Prostate gland (tissue), 2 donors: ENCODE measurements at regions not wholly inside any gene's neighbourhood (a gene's known extent, or its start where the extent isn't known, plus 50 kb on each side); places are given as distances from the start of the nearest gene placed in this dataset.

Experiments used
- DNase-seq: peaks from one replicate; pipeline ENCODE4 v3.0.0-alpha.2; 2019; ENCODE audit warnings: low spot score
- H3K27ac ChIP-seq, 2 donors: fragments of 200-600 bp; sonication (generic); 2 replicates each; pipeline ENCODE4 v1.5.1; 2017 to 2019
- H3K27me3 ChIP-seq: fragments of 200-600 bp; sonication (generic); replicated peaks from 2 replicates; pipeline ENCODE4 v1.5.1; 2019; ENCODE audit not compliant: insufficient read depth
- H3K36me3 ChIP-seq, 2 donors: fragments of 200-600 bp; sonication (generic); 1 replicate in 1 of 2; 2 replicates in 1 of 2; pipeline versions ENCODE4 v1.5.1 to v1.8.1; 2017 to 2019
- H3K4me1 ChIP-seq: fragments of 200-600 bp; sonication (generic); replicated peaks from 2 replicates; pipeline ENCODE4 v1.5.1; 2019
- H3K4me3 ChIP-seq, 2 donors: fragments of 200-600 bp; sonication (generic); 2 replicates each; pipeline ENCODE4 v1.5.1; 2017 to 2019
- H3K9me3 ChIP-seq: fragments of 200-600 bp; sonication (generic); 2 replicates; pipeline ENCODE4 v1.5.1; 2017
- POLR2A ChIP-seq: fragments of 450-650 bp; IDR thresholded peaks from one replicate; pipeline ENCODE4 v1.6.1; 2016; ENCODE audit warnings: antibody characterized with exemption, mild to moderate bottlenecking
- POLR2AphosphoS5 ChIP-seq: sonication (generic); formaldehyde crosslinking; IDR thresholded peaks from one replicate; pipeline ENCODE4 v1.6.1; 2017; ENCODE audit warnings: antibody characterized with exemption
- WGBS: methylation state at CpG from one replicate; pipeline ENCODE4 v1.1.5; 2018; 5-methylcytosine and 5-hydroxymethylcytosine counted together
- intact Hi-C: fragments of 100-400 bp; cut with DNase I; formaldehyde crosslinking; loops from one replicate; pipeline ENCODE4 v1.14.2; 2022
- TF ChIP-seq, protein P1 (sequence below), 4 experiments: fragments of 200-600 bp in 2 of 4; fragments of 450-650 bp in 2 of 4; sonication (generic) in 2 of 4; IDR thresholded peaks; 1 replicate in 3 of 4; 2 replicates in 1 of 4; pipeline ENCODE4 v1.5.1; 2016 to 2019; ENCODE audit warnings: antibody characterized with exemption in 4 of 4, mild to moderate bottlenecking in 2 of 4, moderate library complexity in 2 of 4

DNA sequence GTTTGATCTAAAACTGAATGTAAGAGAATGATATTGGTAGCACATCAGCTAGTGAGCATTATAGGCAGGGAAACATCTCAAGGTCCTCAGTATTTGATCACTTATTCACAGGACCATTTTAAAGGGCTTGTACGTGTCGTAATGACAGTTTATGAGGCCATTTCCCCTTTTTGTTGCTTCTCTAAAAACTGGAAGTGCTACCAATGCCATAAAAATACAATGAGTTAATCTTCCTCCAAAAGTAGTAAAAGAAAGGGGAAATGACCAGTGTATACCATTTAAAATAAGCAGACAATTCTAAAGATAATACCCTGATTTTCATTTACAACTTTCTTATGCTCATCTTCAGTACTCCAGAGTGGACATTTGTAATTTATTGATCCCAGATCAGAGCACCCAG lies 285.8 kb upstream of the PCSK5 start:
- no peaks in the 10 kb centered on the region for H3K36me3 ChIP-seq
- H3K27ac ChIP-seq: no peak overlapping the region
- H3K4me1 ChIP-seq: no peaks in the 10 kb centered on the region
- 40% methylated on average over 2 of the region's 2 CpGs for WGBS
- TF ChIP-seq POLR2AphosphoS5: no peak
- TF ChIP-seq, protein P1, sequence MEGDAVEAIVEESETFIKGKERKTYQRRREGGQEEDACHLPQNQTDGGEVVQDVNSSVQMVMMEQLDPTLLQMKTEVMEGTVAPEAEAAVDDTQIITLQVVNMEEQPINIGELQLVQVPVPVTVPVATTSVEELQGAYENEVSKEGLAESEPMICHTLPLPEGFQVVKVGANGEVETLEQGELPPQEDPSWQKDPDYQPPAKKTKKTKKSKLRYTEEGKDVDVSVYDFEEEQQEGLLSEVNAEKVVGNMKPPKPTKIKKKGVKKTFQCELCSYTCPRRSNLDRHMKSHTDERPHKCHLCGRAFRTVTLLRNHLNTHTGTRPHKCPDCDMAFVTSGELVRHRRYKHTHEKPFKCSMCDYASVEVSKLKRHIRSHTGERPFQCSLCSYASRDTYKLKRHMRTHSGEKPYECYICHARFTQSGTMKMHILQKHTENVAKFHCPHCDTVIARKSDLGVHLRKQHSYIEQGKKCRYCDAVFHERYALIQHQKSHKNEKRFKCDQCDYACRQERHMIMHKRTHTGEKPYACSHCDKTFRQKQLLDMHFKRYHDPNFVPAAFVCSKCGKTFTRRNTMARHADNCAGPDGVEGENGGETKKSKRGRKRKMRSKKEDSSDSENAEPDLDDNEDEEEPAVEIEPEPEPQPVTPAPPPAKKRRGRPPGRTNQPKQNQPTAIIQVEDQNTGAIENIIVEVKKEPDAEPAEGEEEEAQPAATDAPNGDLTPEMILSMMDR (IDR thresholded peaks at IDR 0.05): no peak
- TF ChIP-seq POLR2A: no peak
- H3K4me3 ChIP-seq: no peak overlapping the region
- H3K27me3 ChIP-seq: no peaks in the 10 kb centered on the region
- no peak for DNase-seq
- H3K9me3 ChIP-seq: no peaks in the 10 kb centered on the region
- intact Hi-C loops: no loop called here

DNA sequence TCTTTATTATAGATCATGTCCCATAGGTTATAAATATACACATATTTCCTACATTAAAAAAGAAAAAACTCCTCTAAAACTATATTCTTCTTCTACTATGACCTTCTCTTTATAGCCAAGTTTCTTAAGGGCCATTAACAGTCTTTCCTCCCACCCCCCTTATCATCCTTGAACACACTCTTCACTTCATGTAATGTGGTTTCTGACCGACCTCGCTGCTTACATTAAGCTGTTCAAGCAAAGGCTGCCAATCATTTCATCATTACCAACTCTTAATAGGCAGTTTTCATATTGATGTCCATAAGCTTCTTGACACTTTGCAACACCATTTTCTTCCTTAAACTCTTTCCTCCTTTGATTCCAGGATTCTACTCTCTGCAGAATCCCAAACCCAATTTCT lies 283.0 kb upstream of the PCSK5 start:
- no peak for DNase-seq
- no peak overlapping the region for H3K4me3 ChIP-seq
- H3K36me3 ChIP-seq: no peaks in the 10 kb centered on the region
- WGBS: 92% methylated on average over 2 of the region's 2 CpGs
- intact Hi-C loops: no loop called here
- H3K4me1 ChIP-seq: no peaks in the 10 kb centered on the region
- TF ChIP-seq, protein P1 (IDR thresholded peaks at IDR 0.05): no peak
- TF ChIP-seq POLR2A (no peak), POLR2AphosphoS5 (no peak)
- H3K9me3 ChIP-seq: no peaks in the 10 kb centered on the region
- H3K27me3 ChIP-seq: no peaks in the 10 kb centered on the region
- no peak overlapping the region for H3K27ac ChIP-seq

DNA sequence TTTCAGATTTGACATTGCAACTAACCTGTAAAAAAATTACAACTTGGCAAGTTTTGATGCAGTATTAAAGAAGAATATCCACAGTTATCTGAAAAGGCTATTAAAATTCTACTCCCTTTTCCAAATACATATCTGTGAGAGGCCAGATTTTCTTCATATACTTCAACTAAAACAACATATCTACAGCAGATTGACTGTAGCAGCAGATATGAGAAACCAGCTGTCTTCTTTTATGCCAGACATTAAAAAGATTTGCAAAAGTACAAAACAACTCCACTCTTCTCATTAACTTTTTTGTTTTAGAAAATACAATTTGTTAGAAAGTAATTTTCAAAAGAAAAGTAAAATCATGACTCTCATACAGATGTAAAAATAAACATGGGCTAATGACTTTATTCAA lies 281.1 kb upstream of the PCSK5 start:
- intact Hi-C loops: no loop called here
- no peak overlapping the region for H3K4me3 ChIP-seq
- no peaks in the 10 kb centered on the region for H3K36me3 ChIP-seq
- no peaks in the 10 kb centered on the region for H3K27me3 ChIP-seq
- H3K9me3 ChIP-seq: no peaks in the 10 kb centered on the region
- no peaks in the 10 kb centered on the region for H3K4me1 ChIP-seq
- no peak for DNase-seq
- no peak overlapping the region for H3K27ac ChIP-seq
- no peak for TF ChIP-seq POLR2AphosphoS5
- TF ChIP-seq, protein P1 (IDR thresholded peaks at IDR 0.05): no peak
- TF ChIP-seq POLR2A: no peak

DNA sequence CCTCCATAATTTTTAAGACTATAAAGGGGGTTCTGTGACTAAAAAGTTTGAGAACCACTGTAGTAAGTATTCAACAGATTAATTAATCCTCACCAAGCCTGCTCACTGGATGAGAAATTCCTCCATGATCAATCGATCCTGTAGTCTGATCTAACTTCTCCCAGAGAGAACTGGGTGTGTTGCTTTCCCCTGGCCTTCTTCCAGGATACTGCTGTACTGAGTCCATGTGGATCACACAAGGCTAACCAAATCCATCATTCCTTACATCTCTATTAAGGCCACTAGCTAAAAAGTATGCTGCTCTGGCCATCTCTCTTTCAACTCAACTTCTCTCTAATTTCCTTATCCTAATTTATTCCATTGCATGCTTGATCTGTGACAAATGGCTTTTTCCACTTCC lies 280.2 kb upstream of the PCSK5 start:
- H3K27me3 ChIP-seq: no peaks in the 10 kb centered on the region
- WGBS: 79% methylated on average over 1 of the region's 1 CpG
- intact Hi-C loops: no loop called here
- H3K27ac ChIP-seq: no peak overlapping the region
- no peaks in the 10 kb centered on the region for H3K9me3 ChIP-seq
- no peaks in the 10 kb centered on the region for H3K4me1 ChIP-seq
- TF ChIP-seq POLR2A (no peak), POLR2AphosphoS5 (no peak)
- TF ChIP-seq, protein P1 (IDR thresholded peaks at IDR 0.05): no peak
- H3K4me3 ChIP-seq: no peak overlapping the region
- no peaks in the 10 kb centered on the region for H3K36me3 ChIP-seq
- DNase-seq: no peak

DNA sequence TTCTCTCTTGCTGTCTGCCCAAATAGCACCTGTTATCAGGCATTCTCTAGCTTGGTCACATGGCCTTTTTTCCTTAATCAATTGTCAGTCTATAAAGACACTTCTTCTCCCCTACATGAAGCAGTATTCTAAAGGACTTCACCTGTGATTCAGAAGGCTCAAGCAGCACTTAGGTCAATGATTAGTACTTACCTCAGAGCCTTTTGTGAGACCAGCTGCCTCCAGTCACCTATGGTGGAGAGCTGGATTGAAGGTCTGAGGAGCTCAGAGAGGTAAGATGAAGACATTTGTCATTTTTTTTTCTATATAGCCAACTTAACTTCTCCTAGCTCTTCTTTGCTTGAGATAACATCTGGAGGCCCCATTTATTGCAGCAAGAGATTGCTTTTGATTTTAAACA lies 278.3 kb upstream of the PCSK5 start:
- no peak for TF ChIP-seq POLR2A
- no peak for TF ChIP-seq POLR2AphosphoS5
- TF ChIP-seq, protein P1 (IDR thresholded peaks at IDR 0.05): no peak
- Histone ChIP-seq H3K4me1 (no peaks in the 10 kb centered on the region), H3K9me3 (no peaks in the 10 kb centered on the region), H3K27ac (no peak overlapping the region), H3K27me3 (no peaks in the 10 kb centered on the region), H3K36me3 (no peaks in the 10 kb centered on the region), H3K4me3 (no peak overlapping the region)
- intact Hi-C loops: no loop called here
- DNase-seq: no peak
